Activated naive CD4-positive, alpha-beta T cell treated with anti-CD3 and anti-CD28 coated beads, Interleukin-2, amount 50 U/mL, for 24 hours (primary cell): ENCODE measurements at regions not wholly inside any gene's neighbourhood (a gene's known extent, or its start where the extent isn't known, plus 50 kb on each side); places are given as distances from the start of the nearest gene placed in this dataset.

Experiments used
- H3K27ac Mint-ChIP-seq: one replicate; pipeline ENCODE4 v1.8.0; 2021; ENCODE audit warnings: mild to moderate bottlenecking, mixed read lengths
- H3K27me3 Mint-ChIP-seq: one replicate; pipeline ENCODE4 v1.8.0; 2021; ENCODE audit warnings: mixed read lengths
- H3K36me3 Mint-ChIP-seq: one replicate; pipeline ENCODE4 v1.8.0; 2021; ENCODE audit warnings: mixed read lengths
- H3K4me1 Mint-ChIP-seq: one replicate; pipeline ENCODE4 v1.8.0; 2021; ENCODE audit warnings: mixed read lengths
- H3K4me3 Mint-ChIP-seq: one replicate; pipeline ENCODE4 v1.8.0; 2021; ENCODE audit warnings: mild to moderate bottlenecking, mixed read lengths
- H3K9me3 Mint-ChIP-seq: one replicate; pipeline ENCODE4 v1.8.0; 2021; ENCODE audit warnings: mixed read lengths

GRCh38 chr7:13832346-13832745 is 157.1 kb downstream of the ETV1 start:
- Mint-ChIP-seq H3K27me3 (no peaks in the 10 kb centered on the region), H3K4me1 (no peaks in the 10 kb centered on the region), H3K9me3 (no peaks in the 10 kb centered on the region), H3K4me3 (no peak overlapping the region), H3K36me3 (no peaks in the 10 kb centered on the region), H3K27ac (no peak overlapping the region)

- H3K27me3 Mint-ChIP-seq, result no peaks in the 10 kb centered on the region
- no peak overlapping the region for H3K4me3 Mint-ChIP-seq
- no peaks in the 10 kb centered on the region for H3K9me3 Mint-ChIP-seq
- H3K36me3 Mint-ChIP-seq, result no peaks in the 10 kb centered on the region
- H3K27ac Mint-ChIP-seq, result no peak overlapping the region
- H3K4me1 Mint-ChIP-seq, result no peaks in the 10 kb centered on the region
Observed at GRCh38 chr7:13834328-13834761, 155.1 kb downstream of the ETV1 start.

GRCh38 chr7:13835442-13835841 is 154.0 kb downstream of the ETV1 start:
- no peaks in the 10 kb centered on the region for H3K9me3 Mint-ChIP-seq
- H3K27ac Mint-ChIP-seq, result no peak overlapping the region
- no peaks in the 10 kb centered on the region for H3K36me3 Mint-ChIP-seq
- no peaks in the 10 kb centered on the region for H3K4me1 Mint-ChIP-seq
- H3K27me3 Mint-ChIP-seq, result no peaks in the 10 kb centered on the region
- no peak overlapping the region for H3K4me3 Mint-ChIP-seq

GRCh38 chr7:13839063-13839462 is 150.4 kb downstream of the ETV1 start:
- H3K4me3 Mint-ChIP-seq, result no peak overlapping the region
- H3K36me3 Mint-ChIP-seq, result no peaks in the 10 kb centered on the region
- no peaks in the 10 kb centered on the region for H3K27me3 Mint-ChIP-seq
- no peaks in the 10 kb centered on the region for H3K9me3 Mint-ChIP-seq
- no peaks in the 10 kb centered on the region for H3K4me1 Mint-ChIP-seq
- no peak overlapping the region for H3K27ac Mint-ChIP-seq
